Right lobe of liver (tissue), 6 donors: ENCODE measurements at regions not wholly inside any gene's neighbourhood (a gene's known extent, or its start where the extent isn't known, plus 50 kb on each side); places are given as distances from the start of the nearest gene placed in this dataset.

ENCODE experiments used
- ATAC-seq, 4 donors: fragments of 200-7000 bp; cut with Tn5 transposase; one replicate each; pipeline ENCODE4 v1.9.1; 2020; ENCODE audit warnings: mild to moderate bottlenecking in 4 of 4, moderate library complexity in 4 of 4
- DNase-seq, 3 donors: peaks; one replicate each; pipeline ENCODE4 v3.0.0-alpha.2; 2020
- H3K27ac ChIP-seq, 3 donors: fragments of 200-600 bp; one replicate each; pipeline ENCODE4 v1.8.0; 2022
- H3K27me3 ChIP-seq, 2 donors: fragments of 200-600 bp; one replicate each; pipeline ENCODE4 v1.8.0; 2022
- H3K36me3 ChIP-seq, 4 donors: fragments of 200-600 bp; sonication (generic) in 1 of 4; one replicate each; pipeline versions ENCODE4 v1.5.1 to v1.8.0; 2017 to 2022; ENCODE audit warnings: control low read depth in 1 of 4
- H3K4me1 ChIP-seq, 4 donors: fragments of 200-600 bp; sonication (generic) in 1 of 4; one replicate each; pipeline versions ENCODE4 v1.5.1 to v1.8.0; 2017 to 2022; ENCODE audit warnings: control low read depth in 1 of 4
- H3K4me3 ChIP-seq, 3 donors: fragments of 200-600 bp; one replicate each; pipeline ENCODE4 v1.8.0; 2022
- H3K9me3 ChIP-seq, 4 donors: fragments of 200-600 bp; sonication (generic) in 1 of 4; one replicate each; pipeline versions ENCODE4 v1.5.1 to v1.8.0; 2017 to 2022; ENCODE audit warnings: control low read depth in 1 of 4
- POLR2A ChIP-seq: fragments of 450-650 bp; IDR thresholded peaks from one replicate; pipeline ENCODE4 v1.6.1; 2017; ENCODE audit warnings: antibody characterized with exemption, mild to moderate bottlenecking
- WGBS: methylation state at CpG from one replicate; pipeline ENCODE4 v1.1.6; 2018; ENCODE audit warnings: low coverage, low lambda C conversion rate; ENCODE audit not compliant: insufficient coverage; ENCODE audit errors: missing lambda C conversion rate; 5-methylcytosine and 5-hydroxymethylcytosine counted together
- intact Hi-C, 2 donors: fragments of 100-400 bp; cut with DNase I; formaldehyde crosslinking; loops; one replicate each; pipeline versions ENCODE4 v1.11.2 to v1.14.1; 2022
- TF ChIP-seq, protein P1 (sequence below), 4 donors: fragments of 200-600 bp in 3 of 4; fragments of 450-650 bp in 1 of 4; IDR thresholded peaks; one replicate each; pipeline versions ENCODE4 v1.5.1 to v1.8.0; 2016 to 2022; ENCODE audit warnings: antibody characterized with exemption in 4 of 4, mild to moderate bottlenecking in 2 of 4
- donor health status: DM: no; HTN: yes; CAD: no.
- donor health status: DM: no; HTN: no; CAD: no.
- donor health status: DM: no; HTN: no; CAD: no.
- donor health status: DM: no; HTN: yes; CAD: no.
- donor health status: DM: no; HTN: yes; CAD: no.

DNA sequence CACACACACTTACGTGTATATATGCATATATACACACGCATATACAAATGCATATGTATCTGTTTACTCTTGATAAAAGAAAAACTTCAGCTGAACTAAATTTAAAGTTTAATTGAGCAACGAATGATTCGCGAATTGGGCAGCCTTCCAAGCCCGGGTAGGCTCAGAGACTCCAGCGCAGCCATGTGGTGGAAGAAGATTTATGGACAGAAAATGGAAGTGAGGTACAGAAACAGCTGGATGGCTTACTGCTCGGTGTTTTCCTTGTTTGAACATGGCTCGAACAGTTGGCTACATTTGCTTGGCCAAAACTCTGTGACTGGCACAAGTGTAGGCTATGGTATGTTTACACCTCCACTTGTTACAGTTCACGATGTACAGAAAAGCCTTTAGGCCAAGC, 239.3 kb upstream of the PRDM9 start:
- Histone ChIP-seq H3K9me3 (no peaks in the 10 kb centered on the region), H3K27ac (no peak overlapping the region), H3K4me1 (no peaks in the 10 kb centered on the region), H3K4me3 (no peak overlapping the region), H3K27me3 (no peaks in the 10 kb centered on the region), H3K36me3 (no peaks in the 10 kb centered on the region)
- DNase-seq: no peak
- ATAC-seq: no peak
- TF ChIP-seq, protein P1, sequence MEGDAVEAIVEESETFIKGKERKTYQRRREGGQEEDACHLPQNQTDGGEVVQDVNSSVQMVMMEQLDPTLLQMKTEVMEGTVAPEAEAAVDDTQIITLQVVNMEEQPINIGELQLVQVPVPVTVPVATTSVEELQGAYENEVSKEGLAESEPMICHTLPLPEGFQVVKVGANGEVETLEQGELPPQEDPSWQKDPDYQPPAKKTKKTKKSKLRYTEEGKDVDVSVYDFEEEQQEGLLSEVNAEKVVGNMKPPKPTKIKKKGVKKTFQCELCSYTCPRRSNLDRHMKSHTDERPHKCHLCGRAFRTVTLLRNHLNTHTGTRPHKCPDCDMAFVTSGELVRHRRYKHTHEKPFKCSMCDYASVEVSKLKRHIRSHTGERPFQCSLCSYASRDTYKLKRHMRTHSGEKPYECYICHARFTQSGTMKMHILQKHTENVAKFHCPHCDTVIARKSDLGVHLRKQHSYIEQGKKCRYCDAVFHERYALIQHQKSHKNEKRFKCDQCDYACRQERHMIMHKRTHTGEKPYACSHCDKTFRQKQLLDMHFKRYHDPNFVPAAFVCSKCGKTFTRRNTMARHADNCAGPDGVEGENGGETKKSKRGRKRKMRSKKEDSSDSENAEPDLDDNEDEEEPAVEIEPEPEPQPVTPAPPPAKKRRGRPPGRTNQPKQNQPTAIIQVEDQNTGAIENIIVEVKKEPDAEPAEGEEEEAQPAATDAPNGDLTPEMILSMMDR (IDR thresholded peaks at IDR 0.05): no peak
- no peak for TF ChIP-seq POLR2A
- intact Hi-C loops: no loop called here
- WGBS: 56% methylated on average over 10 of the region's 10 CpGs

- TF ChIP-seq, protein P1 (IDR thresholded peaks at IDR 0.05): no peak
- no peak for TF ChIP-seq POLR2A
- no peaks in the 10 kb centered on the region for H3K36me3 ChIP-seq
- 50% methylated on average over 1 of the region's 1 CpG for WGBS
- DNase-seq (no peak), ATAC-seq (no peak)
- intact Hi-C loops: no loop called here
- H3K4me1 ChIP-seq: no peaks in the 10 kb centered on the region
- no peaks in the 10 kb centered on the region for H3K27me3 ChIP-seq
- H3K4me3 ChIP-seq: no peak overlapping the region
- no peaks in the 10 kb centered on the region for H3K9me3 ChIP-seq
- no peak overlapping the region for H3K27ac ChIP-seq
These were observed 246.8 kb upstream of the PRDM9 start for GRCh38 chr5:23260621-23261020.

GRCh38 chr5:23257656-23258055, 249.8 kb upstream of the PRDM9 start:
- intact Hi-C loops: no loop called here
- Histone ChIP-seq H3K4me3 (no peak overlapping the region), H3K4me1 (no peaks in the 10 kb centered on the region), H3K27me3 (no peaks in the 10 kb centered on the region), H3K36me3 (no peaks in the 10 kb centered on the region), H3K9me3 (no peaks in the 10 kb centered on the region), H3K27ac (no peak overlapping the region)
- ATAC-seq: no peak
- TF ChIP-seq, protein P1 (IDR thresholded peaks at IDR 0.05): no peak
- no peak for TF ChIP-seq POLR2A
- no peak for DNase-seq

DNA sequence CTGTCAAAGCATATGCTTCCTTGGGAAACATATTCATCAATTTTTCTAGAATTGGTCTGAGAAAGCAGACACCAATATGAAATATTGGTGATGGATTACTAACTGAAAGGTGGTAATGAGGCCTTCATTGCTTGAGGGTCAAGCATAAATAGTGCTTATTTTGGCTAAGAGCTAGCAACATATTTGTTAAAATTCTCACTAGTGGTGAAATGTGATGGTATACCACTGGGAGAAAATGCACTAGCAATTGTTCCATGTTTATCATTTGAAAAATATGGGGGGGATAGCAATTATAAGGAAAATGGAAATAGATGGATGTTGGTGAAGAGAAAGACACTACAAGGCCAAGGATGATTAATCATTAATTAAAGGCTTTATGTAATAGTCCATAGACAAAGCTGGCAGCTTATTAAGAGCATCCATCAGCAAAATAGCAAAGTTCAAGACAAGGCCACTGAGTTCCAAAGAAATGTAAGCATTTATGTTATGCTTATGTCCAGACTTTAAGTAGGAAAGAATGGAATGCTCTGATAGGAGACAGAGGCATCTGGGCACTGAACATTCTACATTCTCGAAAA, 253.7 kb upstream of the PRDM9 start:
- no peaks in the 10 kb centered on the region for H3K27me3 ChIP-seq
- ATAC-seq: no peak
- WGBS: 42% methylated on average over 1 of the region's 1 CpG
- H3K4me3 ChIP-seq: no peak overlapping the region
- no peak for DNase-seq
- H3K4me1 ChIP-seq: no peaks in the 10 kb centered on the region
- no peak for TF ChIP-seq POLR2A
- TF ChIP-seq, protein P1 (IDR thresholded peaks at IDR 0.05): no peak
- intact Hi-C loops: no loop called here
- no peaks in the 10 kb centered on the region for H3K36me3 ChIP-seq
- H3K27ac ChIP-seq: no peak overlapping the region
- no peaks in the 10 kb centered on the region for H3K9me3 ChIP-seq

DNA sequence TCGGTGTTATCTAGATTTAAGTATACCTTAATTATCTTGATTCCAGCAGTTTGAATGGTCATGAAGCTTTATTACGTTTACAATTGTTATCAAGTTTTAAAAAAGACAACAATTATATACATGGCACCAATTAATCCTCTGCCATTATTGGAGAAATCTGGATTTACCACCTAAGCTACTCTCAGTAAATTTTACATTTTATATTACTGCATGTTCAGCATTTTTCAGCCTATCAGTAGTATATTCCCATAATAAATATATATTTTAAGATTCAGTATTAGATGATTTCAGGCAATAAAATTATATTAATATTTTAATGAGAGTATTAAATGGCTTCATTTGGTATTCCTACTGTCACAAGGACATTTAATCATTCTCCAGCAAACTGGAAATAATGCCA, 264.5 kb upstream of the PRDM9 start:
- WGBS: 56% methylated on average over 2 of the region's 2 CpGs
- H3K27me3 ChIP-seq: no peaks in the 10 kb centered on the region
- no peak for DNase-seq
- no peak overlapping the region for H3K4me3 ChIP-seq
- TF ChIP-seq, protein P1 (IDR thresholded peaks at IDR 0.05): no peak
- TF ChIP-seq POLR2A: no peak
- H3K4me1 ChIP-seq: no peaks in the 10 kb centered on the region
- intact Hi-C loops: no loop called here
- ATAC-seq: no peak
- H3K27ac ChIP-seq: no peak overlapping the region
- H3K9me3 ChIP-seq: no peaks in the 10 kb centered on the region
- no peaks in the 10 kb centered on the region for H3K36me3 ChIP-seq
